ENCODE measurements at regions not wholly inside any gene's neighbourhood (a gene's known extent, or its start where the extent isn't known, plus 50 kb on each side); places are given as distances from the start of the nearest gene placed in this dataset.

GRCh38 chr11:87974797-87975196 lies 200.4 kb downstream of the RAB38 start (continued):
- no peak for TF ChIP-seq CTCF (IDR thresholded peaks at IDR 0.05; ENCODE audit: low read depth, low read length, missing input control)
- TF ChIP-seq YY1 (IDR thresholded peaks at IDR 0.05), result no peak
- no peak for TF ChIP-seq MAX (IDR thresholded peaks at IDR 0.05)
- no peak for TF ChIP-seq TAF1 (conservative IDR thresholded peaks at IDR 0.05)

- no peaks in the 10 kb centered on the region for H3K9me3 ChIP-seq (ENCODE audit: control insufficient read depth in 4 of 4, low read length in 3 of 4)
- no peak overlapping the region for H3K4me3 ChIP-seq (ENCODE audit: low read depth in 1 of 3, low read length in 3 of 3)
- 79% methylated on average over 4 of the region's 4 CpGs for WGBS
- DNase-seq (ENCODE audit: low spot score), result no peak
- TF ChIP-seq SP1 (IDR thresholded peaks at IDR 0.05), result no peak
- TF ChIP-seq HNF4A (conservative IDR thresholded peaks at IDR 0.05), result no peak
- TF ChIP-seq HNF4G (IDR thresholded peaks at IDR 0.05), result no peak
- TF ChIP-seq EGR1 (IDR thresholded peaks at IDR 0.05; ENCODE audit: low read depth in 2 of 2), result no peak
- TF ChIP-seq YY1 (IDR thresholded peaks at IDR 0.05), result no peak
- TF ChIP-seq NR2F2 (IDR thresholded peaks at IDR 0.05), result no peak
- TF ChIP-seq ZBTB33 (IDR thresholded peaks at IDR 0.05), result no peak
- TF ChIP-seq RXRA (IDR thresholded peaks at IDR 0.05), result no peak
- no peak for TF ChIP-seq TAF1 (conservative IDR thresholded peaks at IDR 0.05)
- TF ChIP-seq JUND (IDR thresholded peaks at IDR 0.05), result no peak
- no peak for TF ChIP-seq ATF3 (IDR thresholded peaks at IDR 0.05)
- TF ChIP-seq RAD21 (IDR thresholded peaks at IDR 0.05), result no peak
- TF ChIP-seq REST (IDR thresholded peaks at IDR 0.05), result no peak
- no peak for TF ChIP-seq GABPA (IDR thresholded peaks at IDR 0.05 in 1 of 2, conservative IDR thresholded peaks at IDR 0.05 in 1 of 2)
- TF ChIP-seq FOXA2 (IDR thresholded peaks at IDR 0.05), result no peak
- H3K27ac ChIP-seq (ENCODE audit: low read depth in 1 of 2, low read length in 2 of 2), result no peak overlapping the region
- H3K36me3 ChIP-seq (ENCODE audit: control insufficient read depth in 4 of 4, insufficient read depth in 3 of 4, low read depth in 1 of 4, low read length in 3 of 4), result no peaks in the 10 kb centered on the region
- H3K4me1 ChIP-seq (ENCODE audit: control insufficient read depth in 4 of 4, insufficient read depth in 4 of 4, low read length in 3 of 4), result no peaks in the 10 kb centered on the region
- H3K27me3 ChIP-seq (ENCODE audit: control insufficient read depth in 4 of 4, insufficient read depth in 4 of 4, low read length in 3 of 4), result no peaks in the 10 kb centered on the region
- H3K9ac ChIP-seq (ENCODE audit: low read depth in 1 of 2, low read length in 2 of 2), result no peak overlapping the region
These were observed 203.1 kb downstream of the RAB38 start for GRCh38 chr11:87972133-87972532.

Measured in liver (tissue), 8 donors.